ENCODE measurements at regions not wholly inside any gene's neighbourhood (a gene's known extent, or its start where the extent isn't known, plus 50 kb on each side); places are given as distances from the start of the nearest gene placed in this dataset.

DNA sequence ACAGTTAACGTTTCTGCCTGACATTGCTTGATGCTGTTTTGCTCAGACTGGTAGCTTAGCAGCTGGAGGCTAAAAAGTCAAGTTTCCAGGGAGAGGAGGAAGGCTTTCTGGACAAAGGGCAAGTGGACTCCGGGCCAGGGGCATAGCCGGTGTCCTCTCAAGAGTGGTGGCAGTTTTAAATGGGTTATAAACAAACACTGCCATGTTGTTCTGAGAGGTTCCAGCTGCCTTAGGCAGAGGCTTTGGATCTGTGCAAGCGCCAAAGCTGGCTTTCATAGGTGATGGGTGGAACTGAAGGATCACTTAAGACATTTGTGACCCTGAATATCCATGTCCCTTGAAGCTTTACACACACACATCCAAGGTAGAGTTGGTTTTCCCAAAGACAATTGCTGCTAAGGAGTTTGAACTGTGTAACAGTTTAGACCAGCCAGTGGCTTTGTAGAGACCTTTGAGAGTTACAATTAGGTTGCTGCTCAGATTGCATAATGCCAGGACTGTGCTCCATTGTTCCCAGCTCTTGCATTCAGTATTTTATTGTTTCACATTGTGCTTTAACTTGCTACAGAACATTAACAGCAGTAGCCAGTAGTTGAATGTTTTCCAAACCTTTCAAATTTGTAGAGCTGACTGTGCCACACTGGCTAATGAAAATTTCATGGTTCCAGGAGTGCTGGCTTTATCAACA is 54.1 kb upstream of the AP1S2 start:
- Histone ChIP-seq H3K4me3 (no peak overlapping the region), H3K27me3 (peaks cover 0 to 50% (median 0%) of the 10 kb centered on the region in 9 donors), H3K36me3 (no peaks in the 10 kb centered on the region), H3K9me3 (no peaks in the 10 kb centered on the region), H3K27ac (no peak overlapping the region), H3K4me1 (peaks cover 0 to 9% (median 0%) of the 10 kb centered on the region in 12 donors)
- intact Hi-C loops (cut with DNase I), result loop anchor here in 1 of 10 donors (5.0 kb wide), 1 partner anchor 51 kb away; no protein-coding TSS in a partner anchor
- ATAC-seq, result no peak
- TF ChIP-seq, protein P1, sequence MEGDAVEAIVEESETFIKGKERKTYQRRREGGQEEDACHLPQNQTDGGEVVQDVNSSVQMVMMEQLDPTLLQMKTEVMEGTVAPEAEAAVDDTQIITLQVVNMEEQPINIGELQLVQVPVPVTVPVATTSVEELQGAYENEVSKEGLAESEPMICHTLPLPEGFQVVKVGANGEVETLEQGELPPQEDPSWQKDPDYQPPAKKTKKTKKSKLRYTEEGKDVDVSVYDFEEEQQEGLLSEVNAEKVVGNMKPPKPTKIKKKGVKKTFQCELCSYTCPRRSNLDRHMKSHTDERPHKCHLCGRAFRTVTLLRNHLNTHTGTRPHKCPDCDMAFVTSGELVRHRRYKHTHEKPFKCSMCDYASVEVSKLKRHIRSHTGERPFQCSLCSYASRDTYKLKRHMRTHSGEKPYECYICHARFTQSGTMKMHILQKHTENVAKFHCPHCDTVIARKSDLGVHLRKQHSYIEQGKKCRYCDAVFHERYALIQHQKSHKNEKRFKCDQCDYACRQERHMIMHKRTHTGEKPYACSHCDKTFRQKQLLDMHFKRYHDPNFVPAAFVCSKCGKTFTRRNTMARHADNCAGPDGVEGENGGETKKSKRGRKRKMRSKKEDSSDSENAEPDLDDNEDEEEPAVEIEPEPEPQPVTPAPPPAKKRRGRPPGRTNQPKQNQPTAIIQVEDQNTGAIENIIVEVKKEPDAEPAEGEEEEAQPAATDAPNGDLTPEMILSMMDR (IDR thresholded peaks at IDR 0.05), result no peak
- no peak for TF ChIP-seq POLR2A (IDR thresholded peaks at IDR 0.05)
- DNase-seq, result no peak
- 55 to 81% (median 70%) methylated on average over 4 of the region's 4 CpGs for WGBS, 4 donors

DNA sequence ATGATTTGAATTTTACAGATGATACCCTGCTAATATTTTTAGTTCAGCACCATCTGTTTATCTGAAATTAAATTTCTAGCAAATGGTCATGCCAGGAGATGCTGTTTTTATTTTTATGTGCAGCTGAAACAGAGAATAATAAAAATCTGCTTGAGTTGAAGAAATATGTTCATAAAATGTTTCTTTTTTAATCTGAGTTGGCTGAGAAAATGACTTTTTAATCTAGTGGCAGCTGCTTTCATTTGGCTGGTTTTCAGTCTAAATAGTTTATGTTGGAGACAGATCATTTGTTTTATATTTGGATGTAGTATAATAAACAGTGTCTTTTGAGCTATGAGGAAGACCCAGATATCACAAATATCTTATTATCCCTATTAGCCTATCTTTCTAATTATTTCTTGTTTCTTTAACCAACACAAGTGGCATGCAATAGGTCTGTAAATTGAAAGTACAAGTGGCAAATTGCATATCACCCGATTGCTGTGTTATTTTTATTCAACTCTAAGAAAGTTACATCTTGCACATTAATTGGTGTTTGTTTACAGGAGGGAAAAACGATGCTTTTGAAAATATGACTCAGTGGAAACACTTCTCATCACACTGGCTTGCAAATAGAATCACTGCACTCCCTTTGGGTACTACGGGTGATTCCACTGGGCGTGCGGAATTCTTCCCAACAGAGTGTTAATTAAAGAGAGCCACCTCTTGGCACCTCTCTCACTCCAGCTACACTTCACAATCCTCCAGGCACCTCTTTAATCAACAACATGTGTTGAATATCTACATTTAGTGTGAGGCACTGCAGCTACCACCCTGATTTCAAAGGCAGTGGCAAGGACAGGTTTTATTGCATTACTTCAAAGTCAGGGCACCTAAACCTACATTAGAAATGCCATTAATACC is 51.7 kb upstream of the AP1S2 start:
- intact Hi-C loops (cut with DNase I), result loop anchor here in 1 of 10 donors (5.0 kb wide), 1 partner anchor 49 kb away; no protein-coding TSS in a partner anchor

More for the DNA sequence above, 51.7 kb upstream of the AP1S2 start:
- Histone ChIP-seq H3K27ac (no peak overlapping the region), H3K4me3 (no peak overlapping the region), H3K36me3 (no peaks in the 10 kb centered on the region), H3K9me3 (no peaks in the 10 kb centered on the region), H3K27me3 (peaks cover 0 to 39% (median 0%) of the 10 kb centered on the region in 9 donors), H3K4me1 (peaks cover 0 to 17% (median 0%) of the 10 kb centered on the region in 12 donors)
- TF ChIP-seq, protein P1 (IDR thresholded peaks at IDR 0.05), result no peak
- TF ChIP-seq POLR2A (IDR thresholded peaks at IDR 0.05), result no peak
- ATAC-seq (peak in 1 of 4 donors; percentile 41), DNase-seq (no peak)
- WGBS, 4 donors, result 36 to 51% (median 41%) methylated on average over 5 of the region's 5 CpGs
